ENCODE measurements at regions not wholly inside any gene's neighbourhood (a gene's known extent, or its start where the extent isn't known, plus 50 kb on each side); places are given as distances from the start of the nearest gene placed in this dataset.

GRCh38 chr18:50461251-50461650 is 86.4 kb downstream of the SKA1 start:
- H3K9me3 ChIP-seq (ENCODE audit: control extremely low read depth in 1 of 5, control insufficient read depth in 4 of 5, insufficient read depth in 2 of 5, low read depth in 1 of 5, low read length in 4 of 5) = no peaks in the 10 kb centered on the region
- H3K36me3 ChIP-seq (ENCODE audit: control insufficient read depth in 4 of 4, insufficient read depth in 4 of 4, low read length in 3 of 4) = no peaks in the 10 kb centered on the region
- H3K27ac ChIP-seq (ENCODE audit: insufficient read depth in 1 of 2, low read depth in 1 of 2, low read length in 2 of 2, poor library complexity in 1 of 2, severe bottlenecking in 2 of 2) = no peak overlapping the region
- peaks cover 0 to 2% (median 0%) of the 10 kb centered on the region in 4 experiments for H3K4me1 ChIP-seq (ENCODE audit: control extremely low read depth in 1 of 4, control insufficient read depth in 4 of 4, insufficient read depth in 4 of 4, low read length in 3 of 4)
- no peak overlapping the region for H3K4me3 ChIP-seq (ENCODE audit: control insufficient read depth in 1 of 7, extremely low read depth in 1 of 7, insufficient read depth in 4 of 7, low read depth in 2 of 7, low read length in 6 of 7)
- no peak for DNase-seq
- CTCF ChIA-PET = no interaction called here
- POLR2A ChIA-PET = no interaction called here
- peaks cover 0 to 3% (median 0%) of the 10 kb centered on the region in 5 experiments for H3K27me3 ChIP-seq (replicated peaks in 2 of 5; ENCODE audit: control insufficient read depth in 4 of 5, insufficient read depth in 5 of 5, low read length in 4 of 5)

GRCh38 chr18:50465211-50466153 is 90.6 kb downstream of the SKA1 start:
- Histone ChIP-seq H3K27me3 (replicated peaks in 2 of 5; ENCODE audit: control insufficient read depth in 4 of 5, insufficient read depth in 5 of 5, low read length in 4 of 5) (no peaks in the 10 kb centered on the region), H3K4me3 (ENCODE audit: control insufficient read depth in 1 of 7, extremely low read depth in 1 of 7, insufficient read depth in 4 of 7, low read depth in 2 of 7, low read length in 6 of 7) (no peak overlapping the region), H3K9me3 (ENCODE audit: control extremely low read depth in 1 of 5, control insufficient read depth in 4 of 5, insufficient read depth in 2 of 5, low read depth in 1 of 5, low read length in 4 of 5) (no peaks in the 10 kb centered on the region), H3K27ac (ENCODE audit: insufficient read depth in 1 of 2, low read depth in 1 of 2, low read length in 2 of 2, poor library complexity in 1 of 2, severe bottlenecking in 2 of 2) (no peak overlapping the region), H3K4me1 (ENCODE audit: control extremely low read depth in 1 of 4, control insufficient read depth in 4 of 4, insufficient read depth in 4 of 4, low read length in 3 of 4) (peaks cover 0 to 2% (median 0%) of the 10 kb centered on the region in 4 experiments), H3K36me3 (ENCODE audit: control insufficient read depth in 4 of 4, insufficient read depth in 4 of 4, low read length in 3 of 4) (no peaks in the 10 kb centered on the region)
- WGBS (ENCODE audit: insufficient coverage) = 100% methylated on average over 1 of the region's 7 CpGs
- no peak for DNase-seq
- ChIA-PET POLR2A (no interaction called here), CTCF (interaction anchor here (1.3 kb wide), 1 partner anchor 13 kb away, joined by 4 read pairs; no protein-coding TSS in a partner anchor)

GRCh38 chr18:50466634-50467033 is 91.8 kb downstream of the SKA1 start:
- CTCF ChIA-PET = no interaction called here
- Histone ChIP-seq H3K27ac (ENCODE audit: insufficient read depth in 1 of 2, low read depth in 1 of 2, low read length in 2 of 2, poor library complexity in 1 of 2, severe bottlenecking in 2 of 2) (no peak overlapping the region), H3K36me3 (ENCODE audit: control insufficient read depth in 4 of 4, insufficient read depth in 4 of 4, low read length in 3 of 4) (no peaks in the 10 kb centered on the region), H3K4me1 (ENCODE audit: control extremely low read depth in 1 of 4, control insufficient read depth in 4 of 4, insufficient read depth in 4 of 4, low read length in 3 of 4) (peaks cover 0 to 2% (median 0%) of the 10 kb centered on the region in 4 experiments), H3K4me3 (ENCODE audit: control insufficient read depth in 1 of 7, extremely low read depth in 1 of 7, insufficient read depth in 4 of 7, low read depth in 2 of 7, low read length in 6 of 7) (no peak overlapping the region), H3K27me3 (replicated peaks in 2 of 5; ENCODE audit: control insufficient read depth in 4 of 5, insufficient read depth in 5 of 5, low read length in 4 of 5) (no peaks in the 10 kb centered on the region), H3K9me3 (ENCODE audit: control extremely low read depth in 1 of 5, control insufficient read depth in 4 of 5, insufficient read depth in 2 of 5, low read depth in 1 of 5, low read length in 4 of 5) (no peaks in the 10 kb centered on the region)
- DNase-seq = no peak
- POLR2A ChIA-PET = no interaction called here

GRCh38 chr18:50468807-50469206 is 91.1 kb upstream of the MAPK4 start:
- Histone ChIP-seq H3K27ac (ENCODE audit: insufficient read depth in 1 of 2, low read depth in 1 of 2, low read length in 2 of 2, poor library complexity in 1 of 2, severe bottlenecking in 2 of 2) (no peak overlapping the region), H3K4me3 (ENCODE audit: control insufficient read depth in 1 of 7, extremely low read depth in 1 of 7, insufficient read depth in 4 of 7, low read depth in 2 of 7, low read length in 6 of 7) (no peak overlapping the region), H3K4me1 (ENCODE audit: control extremely low read depth in 1 of 4, control insufficient read depth in 4 of 4, insufficient read depth in 4 of 4, low read length in 3 of 4) (no peaks in the 10 kb centered on the region), H3K9me3 (ENCODE audit: control extremely low read depth in 1 of 5, control insufficient read depth in 4 of 5, insufficient read depth in 2 of 5, low read depth in 1 of 5, low read length in 4 of 5) (no peaks in the 10 kb centered on the region), H3K36me3 (ENCODE audit: control insufficient read depth in 4 of 4, insufficient read depth in 4 of 4, low read length in 3 of 4) (no peaks in the 10 kb centered on the region), H3K27me3 (replicated peaks in 2 of 5; ENCODE audit: control insufficient read depth in 4 of 5, insufficient read depth in 5 of 5, low read length in 4 of 5) (no peaks in the 10 kb centered on the region)
- WGBS (ENCODE audit: insufficient coverage) = 94% methylated on average over 2 of the region's 2 CpGs
- POLR2A ChIA-PET = no interaction called here
- CTCF ChIA-PET = no interaction called here
- no peak for DNase-seq

GRCh38 chr18:50469380-50469781 is 90.5 kb upstream of the MAPK4 start:
- Histone ChIP-seq H3K4me3 (ENCODE audit: control insufficient read depth in 1 of 7, extremely low read depth in 1 of 7, insufficient read depth in 4 of 7, low read depth in 2 of 7, low read length in 6 of 7) (no peak overlapping the region), H3K4me1 (ENCODE audit: control extremely low read depth in 1 of 4, control insufficient read depth in 4 of 4, insufficient read depth in 4 of 4, low read length in 3 of 4) (no peaks in the 10 kb centered on the region), H3K36me3 (ENCODE audit: control insufficient read depth in 4 of 4, insufficient read depth in 4 of 4, low read length in 3 of 4) (no peaks in the 10 kb centered on the region), H3K27me3 (replicated peaks in 2 of 5; ENCODE audit: control insufficient read depth in 4 of 5, insufficient read depth in 5 of 5, low read length in 4 of 5) (no peaks in the 10 kb centered on the region), H3K9me3 (ENCODE audit: control extremely low read depth in 1 of 5, control insufficient read depth in 4 of 5, insufficient read depth in 2 of 5, low read depth in 1 of 5, low read length in 4 of 5) (no peaks in the 10 kb centered on the region), H3K27ac (ENCODE audit: insufficient read depth in 1 of 2, low read depth in 1 of 2, low read length in 2 of 2, poor library complexity in 1 of 2, severe bottlenecking in 2 of 2) (no peak overlapping the region)
- ChIA-PET POLR2A (no interaction called here), CTCF (no interaction called here)
- WGBS (ENCODE audit: insufficient coverage) = 100% methylated on average over 2 of the region's 6 CpGs
- no peak for DNase-seq

- Histone ChIP-seq H3K9me3 (ENCODE audit: control extremely low read depth in 1 of 5, control insufficient read depth in 4 of 5, insufficient read depth in 2 of 5, low read depth in 1 of 5, low read length in 4 of 5) (peaks cover 0 to 5% (median 0%) of the 10 kb centered on the region in 5 experiments), H3K4me3 (ENCODE audit: control insufficient read depth in 1 of 7, extremely low read depth in 1 of 7, insufficient read depth in 4 of 7, low read depth in 2 of 7, low read length in 6 of 7) (no peak overlapping the region), H3K27ac (ENCODE audit: insufficient read depth in 1 of 2, low read depth in 1 of 2, low read length in 2 of 2, poor library complexity in 1 of 2, severe bottlenecking in 2 of 2) (no peak overlapping the region), H3K27me3 (replicated peaks in 2 of 5; ENCODE audit: control insufficient read depth in 4 of 5, insufficient read depth in 5 of 5, low read length in 4 of 5) (no peaks in the 10 kb centered on the region), H3K36me3 (ENCODE audit: control insufficient read depth in 4 of 4, insufficient read depth in 4 of 4, low read length in 3 of 4) (no peaks in the 10 kb centered on the region), H3K4me1 (ENCODE audit: control extremely low read depth in 1 of 4, control insufficient read depth in 4 of 4, insufficient read depth in 4 of 4, low read length in 3 of 4) (no peaks in the 10 kb centered on the region)
- ChIA-PET CTCF (no interaction called here), POLR2A (no interaction called here)
- no CpG with 5 or more reads among the region's 1 CpG for WGBS (ENCODE audit: insufficient coverage)
- peak; percentile 29 to 59 (median 37) for DNase-seq
Observed at GRCh38 chr18:50472941-50473340, 86.9 kb upstream of the MAPK4 start.

- WGBS (ENCODE audit: insufficient coverage) = 95% methylated on average over 4 of the region's 5 CpGs
Observed at GRCh38 chr18:50473881-50474280, 86.0 kb upstream of the MAPK4 start.

More at GRCh38 chr18:50473881-50474280, 86.0 kb upstream of the MAPK4 start:
- no peaks in the 10 kb centered on the region for H3K27me3 ChIP-seq (replicated peaks in 2 of 5; ENCODE audit: control insufficient read depth in 4 of 5, insufficient read depth in 5 of 5, low read length in 4 of 5)
- H3K4me1 ChIP-seq (ENCODE audit: control extremely low read depth in 1 of 4, control insufficient read depth in 4 of 4, insufficient read depth in 4 of 4, low read length in 3 of 4) = no peaks in the 10 kb centered on the region
- no peaks in the 10 kb centered on the region for H3K36me3 ChIP-seq (ENCODE audit: control insufficient read depth in 4 of 4, insufficient read depth in 4 of 4, low read length in 3 of 4)
- no peak overlapping the region for H3K4me3 ChIP-seq (ENCODE audit: control insufficient read depth in 1 of 7, extremely low read depth in 1 of 7, insufficient read depth in 4 of 7, low read depth in 2 of 7, low read length in 6 of 7)
- no peak for DNase-seq
- peaks cover 0 to 5% (median 0%) of the 10 kb centered on the region in 5 experiments for H3K9me3 ChIP-seq (ENCODE audit: control extremely low read depth in 1 of 5, control insufficient read depth in 4 of 5, insufficient read depth in 2 of 5, low read depth in 1 of 5, low read length in 4 of 5)
- no peak overlapping the region for H3K27ac ChIP-seq (ENCODE audit: insufficient read depth in 1 of 2, low read depth in 1 of 2, low read length in 2 of 2, poor library complexity in 1 of 2, severe bottlenecking in 2 of 2)
- POLR2A ChIA-PET = no interaction called here
- CTCF ChIA-PET = no interaction called here

Data from common myeloid progenitor, CD34-positive (primary cell).